Neural cell (in vitro differentiated cells): ENCODE measurements at regions not wholly inside any gene's neighbourhood (a gene's known extent, or its start where the extent isn't known, plus 50 kb on each side); places are given as distances from the start of the nearest gene placed in this dataset.

Source experiments
- POLR2AphosphoS5 ChIP-seq: IDR thresholded peaks from 2 replicates; pipeline ENCODE4 v1.6.1; 2012
- RAD21 ChIP-seq: fragments of 450-650 bp; conservative IDR thresholded peaks from 2 replicates; pipeline ENCODE4 v1.6.1; 2014; ENCODE audit warnings: antibody characterized with exemption, mild to moderate bottlenecking, moderate library complexity
- TF ChIP-seq, protein P1 (sequence below): fragments of 450-650 bp; IDR thresholded peaks from 2 replicates; pipeline ENCODE4 v1.5.1; 2014; ENCODE audit warnings: antibody characterized with exemption, mild to moderate bottlenecking, moderate library complexity; ENCODE audit not compliant: poor library complexity, severe bottlenecking

DNA sequence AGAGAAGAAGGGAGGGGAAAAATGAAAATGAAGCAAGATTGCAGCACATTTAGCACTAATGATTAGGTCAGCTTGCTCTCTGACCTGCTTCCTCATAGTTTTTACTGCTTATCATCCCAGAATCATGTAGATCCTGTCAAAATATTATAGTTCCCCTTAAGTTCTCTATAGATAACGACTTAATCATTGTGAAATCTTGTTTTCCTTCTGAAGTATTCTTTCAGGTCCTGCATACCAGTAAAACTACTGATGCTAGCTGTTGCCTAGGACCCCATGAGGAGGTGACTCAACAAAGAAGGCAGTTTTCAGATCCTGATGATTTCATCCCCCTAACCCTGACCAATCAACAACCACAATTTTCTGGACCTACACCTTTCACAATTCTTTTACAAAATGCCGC, 1131.7 kb downstream of the SLITRK5 start:
- TF ChIP-seq, protein P1, sequence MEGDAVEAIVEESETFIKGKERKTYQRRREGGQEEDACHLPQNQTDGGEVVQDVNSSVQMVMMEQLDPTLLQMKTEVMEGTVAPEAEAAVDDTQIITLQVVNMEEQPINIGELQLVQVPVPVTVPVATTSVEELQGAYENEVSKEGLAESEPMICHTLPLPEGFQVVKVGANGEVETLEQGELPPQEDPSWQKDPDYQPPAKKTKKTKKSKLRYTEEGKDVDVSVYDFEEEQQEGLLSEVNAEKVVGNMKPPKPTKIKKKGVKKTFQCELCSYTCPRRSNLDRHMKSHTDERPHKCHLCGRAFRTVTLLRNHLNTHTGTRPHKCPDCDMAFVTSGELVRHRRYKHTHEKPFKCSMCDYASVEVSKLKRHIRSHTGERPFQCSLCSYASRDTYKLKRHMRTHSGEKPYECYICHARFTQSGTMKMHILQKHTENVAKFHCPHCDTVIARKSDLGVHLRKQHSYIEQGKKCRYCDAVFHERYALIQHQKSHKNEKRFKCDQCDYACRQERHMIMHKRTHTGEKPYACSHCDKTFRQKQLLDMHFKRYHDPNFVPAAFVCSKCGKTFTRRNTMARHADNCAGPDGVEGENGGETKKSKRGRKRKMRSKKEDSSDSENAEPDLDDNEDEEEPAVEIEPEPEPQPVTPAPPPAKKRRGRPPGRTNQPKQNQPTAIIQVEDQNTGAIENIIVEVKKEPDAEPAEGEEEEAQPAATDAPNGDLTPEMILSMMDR, result no peak
- TF ChIP-seq RAD21, result no peak
- no peak for TF ChIP-seq POLR2AphosphoS5
